WTC11 (cell line): ENCODE measurements at regions not wholly inside any gene's neighbourhood (a gene's known extent, or its start where the extent isn't known, plus 50 kb on each side); places are given as distances from the start of the nearest gene placed in this dataset.
A peak's percentile ranks its signal among the peaks of the same experiment; 100 is the strongest.

ENCODE experiments used
- ATAC-seq: fragments of 200-7000 bp; cut with Tn5 transposase; 2 replicates; pipeline ENCODE4 v1.10.0; 2021; ENCODE audit warnings: mild to moderate bottlenecking, moderate library complexity
- CTCF ChIA-PET: fragments of 300-600 bp; sonication (Branson Sonifier 250); formaldehyde crosslinking; loops from one replicate; lab custom pipeline; 2021; ENCODE audit warnings: antibody characterized with exemption; lab: Charles Lee
- POLR2A ChIA-PET: fragments of 350-600 bp; sonication (Branson Sonifier 250); formaldehyde crosslinking; loops from one replicate; lab custom pipeline; 2021; ENCODE audit warnings: antibody characterized with exemption; lab: Charles Lee
- DNase-seq: peaks from one replicate; pipeline ENCODE4 v3.0.0; 2021; ENCODE audit warnings: low spot score
- H3K27ac Mint-ChIP-seq: 2 replicates; pipeline ENCODE4 v1.8.0; 2021; ENCODE audit warnings: mixed read lengths
- H3K27me3 Mint-ChIP-seq: 2 replicates; pipeline ENCODE4 v1.8.0; 2021; ENCODE audit warnings: low read depth, mild to moderate bottlenecking, moderate library complexity, mixed read lengths
- H3K36me3 Mint-ChIP-seq: 2 replicates; pipeline ENCODE4 v1.8.0; 2021; ENCODE audit warnings: mixed read lengths
- H3K4me1 Mint-ChIP-seq: 2 replicates; pipeline ENCODE4 v1.8.0; 2022; ENCODE audit warnings: mixed read lengths
- H3K4me3 Mint-ChIP-seq: 2 replicates; pipeline ENCODE4 v1.8.0; 2021; ENCODE audit warnings: mild to moderate bottlenecking, moderate library complexity, mixed read lengths
- H3K9me3 Mint-ChIP-seq: 2 replicates; pipeline ENCODE4 v1.8.0; 2021; ENCODE audit warnings: mixed read lengths
- ATF1 ChIP-seq: sonication (generic); formaldehyde crosslinking; IDR thresholded peaks from 2 replicates; pipeline ENCODE4 v1.8.1; 2023; ENCODE audit warnings: mild to moderate bottlenecking, moderate library complexity, missing genetic modification reagents
- ATF3 ChIP-seq: sonication (generic); formaldehyde crosslinking; conservative IDR thresholded peaks from 2 replicates; pipeline ENCODE4 v1.8.1; 2022; ENCODE audit warnings: mild to moderate bottlenecking, missing genetic modification reagents
- E2F1 ChIP-seq: sonication (generic); formaldehyde crosslinking; IDR thresholded peaks from 2 replicates; pipeline ENCODE4 v1.8.0; 2022; ENCODE audit warnings: mild to moderate bottlenecking, missing genetic modification reagents
- FOXJ3 ChIP-seq: sonication (generic); formaldehyde crosslinking; IDR thresholded peaks from 2 replicates; pipeline ENCODE4 v1.9.0; 2021; ENCODE audit warnings: missing genetic modification reagents, mild to moderate bottlenecking, borderline replicate concordance
- FOXK1 ChIP-seq: sonication (generic); formaldehyde crosslinking; IDR thresholded peaks from 2 replicates; pipeline ENCODE4 v1.8.0; 2022; ENCODE audit warnings: mild to moderate bottlenecking, moderate library complexity, missing genetic modification reagents
- JAZF1 ChIP-seq: fragments of 250-450 bp; sonication (Bioruptor Pico); IDR thresholded peaks from 2 replicates; pipeline ENCODE4 v1.9.0; 2021; ENCODE audit warnings: moderate library complexity, mild to moderate bottlenecking, inconsistent platforms
- MXD4 ChIP-seq: fragments of 250-450 bp; sonication (Bioruptor Pico); IDR thresholded peaks from 2 replicates; pipeline ENCODE4 v1.8.0; 2021; ENCODE audit warnings: mild to moderate bottlenecking, moderate library complexity, borderline replicate concordance
- NFATC4 ChIP-seq: fragments of 250-450 bp; sonication (Bioruptor Pico); IDR thresholded peaks from 2 replicates; pipeline ENCODE4 v1.9.0; 2021; ENCODE audit warnings: mild to moderate bottlenecking
- NR1H2 ChIP-seq: sonication (generic); formaldehyde crosslinking; IDR thresholded peaks from 2 replicates; pipeline ENCODE4 v1.9.0; 2021; ENCODE audit warnings: mild to moderate bottlenecking, moderate library complexity, missing genetic modification reagents
- PRDM15 ChIP-seq: sonication (generic); formaldehyde crosslinking; IDR thresholded peaks from 2 replicates; pipeline ENCODE4 v1.8.0; 2022; ENCODE audit warnings: missing genetic modification reagents
- SOX15 ChIP-seq: fragments of 250-450 bp; sonication (Bioruptor Pico); IDR thresholded peaks from 2 replicates; pipeline ENCODE4 v1.9.0; 2021; ENCODE audit warnings: mild to moderate bottlenecking
- STAT6 ChIP-seq: sonication (generic); formaldehyde crosslinking; conservative IDR thresholded peaks from 2 replicates; pipeline ENCODE4 v1.8.1; 2023; ENCODE audit warnings: mild to moderate bottlenecking, low read depth, missing genetic modification reagents, moderate library complexity
- ZBTB43 ChIP-seq: sonication (generic); formaldehyde crosslinking; IDR thresholded peaks from 2 replicates; pipeline ENCODE4 v1.8.1; 2023; ENCODE audit warnings: mild to moderate bottlenecking, missing genetic modification reagents
- ZNF232 ChIP-seq: sonication (generic); formaldehyde crosslinking; IDR thresholded peaks from 2 replicates; pipeline ENCODE4 v1.8.0; 2022; ENCODE audit warnings: mild to moderate bottlenecking, missing genetic modification reagents
- ZNF263 ChIP-seq: sonication (generic); formaldehyde crosslinking; IDR thresholded peaks from 2 replicates; pipeline ENCODE4 v1.8.1; 2022; ENCODE audit warnings: low read depth, mild to moderate bottlenecking, moderate library complexity, missing genetic modification reagents
- ZNF416 ChIP-seq: fragments of 250-450 bp; sonication (Bioruptor Pico); IDR thresholded peaks from 2 replicates; pipeline ENCODE4 v1.9.0; 2021; ENCODE audit warnings: mild to moderate bottlenecking, inconsistent platforms
- ZNF512 ChIP-seq: sonication (generic); formaldehyde crosslinking; IDR thresholded peaks from 2 replicates; pipeline ENCODE4 v1.8.1; 2022; ENCODE audit warnings: missing genetic modification reagents, borderline replicate concordance
- ZNF671 ChIP-seq: fragments of 250-450 bp; sonication (Bioruptor Pico); IDR thresholded peaks from 2 replicates; pipeline ENCODE4 v1.8.0; 2021; ENCODE audit warnings: mild to moderate bottlenecking
- TF ChIP-seq, protein P1 (sequence below): sonication (generic); formaldehyde crosslinking; IDR thresholded peaks from 2 replicates; pipeline ENCODE4 v1.8.1; 2023; ENCODE audit warnings: mild to moderate bottlenecking, moderate library complexity, missing genetic modification reagents

GRCh38 chr5:89580976-89581375 lies 698.0 kb upstream of the MEF2C start:
- DNase-seq, result no peak
- no peak for TF ChIP-seq SOX15 (CRISPR knock-in tag)
- no peak for TF ChIP-seq E2F1 (CRISPR knock-in tag)
- no peak for TF ChIP-seq NR1H2 (CRISPR knock-in tag)
- TF ChIP-seq MXD4 (CRISPR knock-in tag), result no peak
- no peak for TF ChIP-seq ZNF671 (CRISPR knock-in tag)
- no peak for TF ChIP-seq ATF3 (CRISPR knock-in tag)
- TF ChIP-seq FOXK1 (CRISPR knock-in tag), result no peak
- TF ChIP-seq, protein P1, sequence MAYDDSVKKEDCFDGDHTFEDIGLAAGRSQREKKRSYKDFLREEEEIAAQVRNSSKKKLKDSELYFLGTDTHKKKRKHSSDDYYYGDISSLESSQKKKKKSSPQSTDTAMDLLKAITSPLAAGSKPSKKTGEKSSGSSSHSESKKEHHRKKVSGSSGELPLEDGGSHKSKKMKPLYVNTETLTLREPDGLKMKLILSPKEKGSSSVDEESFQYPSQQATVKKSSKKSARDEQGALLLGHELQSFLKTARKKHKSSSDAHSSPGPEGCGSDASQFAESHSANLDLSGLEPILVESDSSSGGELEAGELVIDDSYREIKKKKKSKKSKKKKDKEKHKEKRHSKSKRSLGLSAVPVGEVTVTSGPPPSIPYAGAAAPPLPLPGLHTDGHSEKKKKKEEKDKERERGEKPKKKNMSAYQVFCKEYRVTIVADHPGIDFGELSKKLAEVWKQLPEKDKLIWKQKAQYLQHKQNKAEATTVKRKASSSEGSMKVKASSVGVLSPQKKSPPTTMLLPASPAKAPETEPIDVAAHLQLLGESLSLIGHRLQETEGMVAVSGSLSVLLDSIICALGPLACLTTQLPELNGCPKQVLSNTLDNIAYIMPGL (CRISPR knock-in tag), result no peak
- TF ChIP-seq FOXJ3 (CRISPR knock-in tag), result no peak
- TF ChIP-seq STAT6 (CRISPR knock-in tag), result no peak
- TF ChIP-seq ZBTB43 (CRISPR knock-in tag), result no peak
- TF ChIP-seq, all 79 proteins: peak for 0
- ATAC-seq, result peak; percentile 80
- no peaks in the 10 kb centered on the region for H3K36me3 Mint-ChIP-seq
- POLR2A ChIA-PET, result no interaction called here
- H3K4me3 Mint-ChIP-seq, result no peak overlapping the region
- peak overlapping the region; percentile 2; the same call in 1 of the 2 replicates for H3K27ac Mint-ChIP-seq
- H3K9me3 Mint-ChIP-seq, result peaks cover 15% of the 10 kb centered on the region
- no peaks in the 10 kb centered on the region for H3K27me3 Mint-ChIP-seq
- CTCF ChIA-PET, result no interaction called here
- H3K4me1 Mint-ChIP-seq, result peaks cover 14% of the 10 kb centered on the region

GRCh38 chr5:89575319-89575718 lies 692.3 kb upstream of the MEF2C start:
- ChIA-PET POLR2A (no interaction called here), CTCF (no interaction called here)
- Mint-ChIP-seq H3K4me3 (no peak overlapping the region), H3K27me3 (no peaks in the 10 kb centered on the region), H3K4me1 (peaks cover 7% of the 10 kb centered on the region), H3K27ac (no peak overlapping the region), H3K9me3 (no peaks in the 10 kb centered on the region), H3K36me3 (no peaks in the 10 kb centered on the region)
- no peak for DNase-seq
- ATAC-seq, result no peak
- TF ChIP-seq ZNF512 (CRISPR knock-in tag), result no peak

GRCh38 chr5:89573345-89573744 lies 690.4 kb upstream of the MEF2C start:
- peaks cover 10% of the 10 kb centered on the region for H3K4me1 Mint-ChIP-seq
- no peaks in the 10 kb centered on the region for H3K36me3 Mint-ChIP-seq
- POLR2A ChIA-PET, result interaction anchor here (0.6 kb wide), 1 partner anchor 720 kb away, joined by 4 read pairs; no protein-coding TSS in a partner anchor
- no peaks in the 10 kb centered on the region for H3K9me3 Mint-ChIP-seq
- no peak for DNase-seq
- H3K4me3 Mint-ChIP-seq, result no peak overlapping the region
- H3K27ac Mint-ChIP-seq, result no peak overlapping the region
- TF ChIP-seq ZNF232 (CRISPR knock-in tag) (no peak), PRDM15 (CRISPR knock-in tag) (no peak), NFATC4 (CRISPR knock-in tag) (no peak), JAZF1 (no peak), NR1H2 (CRISPR knock-in tag) (no peak), ZNF263 (CRISPR knock-in tag) (no peak), ATF1 (no peak), E2F1 (CRISPR knock-in tag) (no peak), ZNF416 (CRISPR knock-in tag) (no peak)
- TF ChIP-seq, all 79 proteins: peak for 0
- no peaks in the 10 kb centered on the region for H3K27me3 Mint-ChIP-seq
- ATAC-seq, result no peak
- CTCF ChIA-PET, result no interaction called here
